ENCODE measurements at regions not wholly inside any gene's neighbourhood (a gene's known extent, or its start where the extent isn't known, plus 50 kb on each side); places are given as distances from the start of the nearest gene placed in this dataset.

GRCh38 chr12:75581515-75581914, 70.1 kb upstream of the KRR1 start:
- no peak for TF ChIP-seq POLR2A (IDR thresholded peaks at IDR 0.05; ENCODE audit: low read length)
- TF ChIP-seq GATA1 (IDR thresholded peaks at IDR 0.05; ENCODE audit: low read depth, low read length), result no peak
